Sigmoid colon (tissue), 4 donors: ENCODE measurements at regions not wholly inside any gene's neighbourhood (a gene's known extent, or its start where the extent isn't known, plus 50 kb on each side); places are given as distances from the start of the nearest gene placed in this dataset.

Experiments used
- CTCF ChIP-seq, 4 experiments: fragments of 450-650 bp in 3 of 4; fragments of 200-600 bp in 1 of 4; IDR thresholded peaks; one replicate each; pipeline ENCODE4 v1.5.1; 2016 to 2019; ENCODE audit warnings: antibody characterized with exemption in 4 of 4, mild to moderate bottlenecking in 3 of 4, moderate library complexity in 2 of 4
- EP300 ChIP-seq, 4 donors: sonication (generic); formaldehyde crosslinking; IDR thresholded peaks; one replicate each; pipeline ENCODE4 v1.6.1; 2017; ENCODE audit warnings: antibody characterized with exemption in 4 of 4

- TF ChIP-seq CTCF (IDR thresholded peaks at IDR 0.05) (no peak), EP300 (IDR thresholded peaks at IDR 0.05) (no peak)
Observed at GRCh38 chr5:135704616-135705015, 125.8 kb upstream of the CXCL14 start.
